Brain microvascular endothelial cell (primary cell): ENCODE measurements at regions not wholly inside any gene's neighbourhood (a gene's known extent, or its start where the extent isn't known, plus 50 kb on each side); places are given as distances from the start of the nearest gene placed in this dataset.

Experiments used
- DNase-seq: peaks from one replicate; pipeline ENCODE4 v3.0.0-alpha.2; 2020
- H3K27ac ChIP-seq: fragments of 250-450 bp; sonication (Bioruptor Pico); 2 replicates; pipeline ENCODE4 v1.5.1; 2020; ENCODE audit warnings: mild to moderate bottlenecking, moderate library complexity
- H3K27me3 ChIP-seq: fragments of 250-450 bp; sonication (Bioruptor Pico); replicated peaks from 2 replicates; pipeline ENCODE4 v1.5.1; 2020; ENCODE audit warnings: mild to moderate bottlenecking
- H3K36me3 ChIP-seq: fragments of 250-450 bp; sonication (Bioruptor Pico); replicated peaks from 2 replicates; pipeline ENCODE4 v1.5.1; 2020; ENCODE audit warnings: mild to moderate bottlenecking
- H3K4me3 ChIP-seq: 2 replicates; pipeline ENCODE4 v1.5.1; 2011; ENCODE audit warnings: low read depth, mild to moderate bottlenecking, control low read depth, low read length, moderate library complexity
- CTCF ChIP-seq: IDR thresholded peaks from 2 replicates; pipeline ENCODE4 v1.5.1; 2011; ENCODE audit warnings: low read depth, mild to moderate bottlenecking, moderate library complexity, low read length, control low read depth, inconsistent platforms; ENCODE audit errors: missing control alignments
- in situ Hi-C: cut with HindIII; loops from 2 replicates; pipeline ENCODE4 v1.10.0; 2017; ENCODE audit warnings: low sequenced_read_pairs, low pct_ligation_motif_present

- no peak for DNase-seq
- no peak overlapping the region for H3K27ac ChIP-seq
- no peaks in the 10 kb centered on the region for H3K27me3 ChIP-seq
- no peaks in the 10 kb centered on the region for H3K36me3 ChIP-seq
- no peak overlapping the region for H3K4me3 ChIP-seq
- in situ Hi-C loops: no loop called here
- TF ChIP-seq CTCF: no peak
Observed at GRCh38 chr22:48154943-48155240, 1392.4 kb downstream of the TBC1D22A start.

- no peak overlapping the region for H3K27ac ChIP-seq
- H3K4me3 ChIP-seq: no peak overlapping the region
- no peak for TF ChIP-seq CTCF
- in situ Hi-C loops: no loop called here
- no peaks in the 10 kb centered on the region for H3K27me3 ChIP-seq
- H3K36me3 ChIP-seq: no peaks in the 10 kb centered on the region
- no peak for DNase-seq
Observed at GRCh38 chr22:48154169-48154942, 1391.9 kb downstream of the TBC1D22A start.

- Histone ChIP-seq H3K27me3 (no peaks in the 10 kb centered on the region), H3K27ac (no peak overlapping the region), H3K4me3 (no peak overlapping the region), H3K36me3 (no peaks in the 10 kb centered on the region)
- in situ Hi-C loops: no loop called here
- no peak for TF ChIP-seq CTCF
- no peak for DNase-seq
Observed at GRCh38 chr22:48153726-48154125, 1391.3 kb downstream of the TBC1D22A start.

- in situ Hi-C loops: no loop called here
Observed at GRCh38 chr22:48152916-48153315, 1390.5 kb downstream of the TBC1D22A start.

GRCh38 chr22:48152164-48152775 lies 1389.8 kb downstream of the TBC1D22A start:
- Histone ChIP-seq H3K36me3 (no peaks in the 10 kb centered on the region), H3K4me3 (no peak overlapping the region), H3K27ac (no peak overlapping the region), H3K27me3 (no peaks in the 10 kb centered on the region)
- no peak for TF ChIP-seq CTCF
- DNase-seq: no peak
- in situ Hi-C loops: no loop called here

More at GRCh38 chr22:48152916-48153315, 1390.5 kb downstream of the TBC1D22A start:
- Histone ChIP-seq H3K27me3 (no peaks in the 10 kb centered on the region), H3K4me3 (no peak overlapping the region), H3K27ac (no peak overlapping the region), H3K36me3 (no peaks in the 10 kb centered on the region)
- no peak for TF ChIP-seq CTCF
- no peak for DNase-seq
